MCF 10A (cell line): ENCODE measurements at regions not wholly inside any gene's neighbourhood (a gene's known extent, or its start where the extent isn't known, plus 50 kb on each side); places are given as distances from the start of the nearest gene placed in this dataset.

Source experiments
- BruUV-seq: library from RNA; stranded (reverse); fragments of 400-500 nt; replicated peaks from 2 replicates; lab custom pipeline; 2021; lab: Mats Ljungman, UMichigan
- CTCF ChIA-PET: fragments of 300-600 bp; sonication (Branson Sonifier 250); formaldehyde crosslinking; extraction: SDS; loops from one replicate; lab custom pipeline; 2021; ENCODE audit warnings: antibody characterized with exemption, inconsistent platforms; lab: Yijun Ruan, JAX
- POLR2A ChIA-PET: fragments of 300-600, 350-650 bp; sonication (Branson Sonifier 250); formaldehyde crosslinking; extraction: SDS; loops from one replicate; lab custom pipeline; 2020; ENCODE audit warnings: antibody characterized with exemption, inconsistent platforms; lab: Yijun Ruan, JAX
- DNase-seq: peaks from one replicate; pipeline ENCODE4 v3.0.0-alpha.2; 2018; ENCODE audit not compliant: unreplicated experiment
- H3K27ac Mint-ChIP-seq: one replicate; pipeline ENCODE4 v1.8.0; 2022; ENCODE audit warnings: mild to moderate bottlenecking, low read depth, mixed read lengths; ENCODE audit not compliant: unreplicated experiment
- H3K27me3 Mint-ChIP-seq: one replicate; pipeline ENCODE4 v1.8.0; 2022; ENCODE audit warnings: mixed read lengths; ENCODE audit not compliant: insufficient read depth, unreplicated experiment
- H3K36me3 Mint-ChIP-seq: one replicate; pipeline ENCODE4 v1.8.0; 2022; ENCODE audit warnings: mild to moderate bottlenecking, moderate library complexity, mixed read lengths; ENCODE audit not compliant: insufficient read depth, unreplicated experiment
- H3K4me1 Mint-ChIP-seq: one replicate; pipeline ENCODE4 v1.8.0; 2022; ENCODE audit warnings: mixed read lengths; ENCODE audit not compliant: insufficient read depth, unreplicated experiment
- H3K4me3 Mint-ChIP-seq: one replicate; pipeline ENCODE4 v1.8.0; 2022; ENCODE audit warnings: mild to moderate bottlenecking, moderate library complexity, mixed read lengths; ENCODE audit not compliant: unreplicated experiment
- H3K9me3 Mint-ChIP-seq: one replicate; pipeline ENCODE4 v1.8.0; 2022; ENCODE audit warnings: mixed read lengths; ENCODE audit not compliant: unreplicated experiment
- CTCF ChIP-seq: fragments of 200-600 bp; IDR thresholded peaks from one replicate; pipeline ENCODE4 v1.8.0; 2022; ENCODE audit warnings: antibody characterized with exemption, mild to moderate bottlenecking; ENCODE audit not compliant: unreplicated experiment
- intact Hi-C: fragments of 100-400 bp; cut with micrococcal nuclease; formaldehyde crosslinking; loops from 2 replicates; pipeline ENCODE4 v1.14.1; 2022

- no peak overlapping the region for H3K27ac Mint-ChIP-seq
- intact Hi-C loops, result no loop called here
- ChIA-PET POLR2A (no interaction called here), CTCF (interaction anchor here (1.2 to 1.5 kb wide), 2 partner anchors 10 to 12 kb away, joined by 3 to 5 read pairs; no protein-coding TSS in a partner anchor)
- no TSS peak for BruUV-seq
- DNase-seq, result peak; percentile 60
- H3K4me3 Mint-ChIP-seq, result no peak overlapping the region
- H3K9me3 Mint-ChIP-seq, result peaks cover 44% of the 10 kb centered on the region
- no peaks in the 10 kb centered on the region for H3K36me3 Mint-ChIP-seq
- no peaks in the 10 kb centered on the region for H3K4me1 Mint-ChIP-seq
- TF ChIP-seq CTCF, result no peak
- no peaks in the 10 kb centered on the region for H3K27me3 Mint-ChIP-seq
Observed at GRCh38 chr9:117796681-117797080, 92.5 kb downstream of the TLR4 start.

GRCh38 chr9:117800389-117800788, 96.2 kb downstream of the TLR4 start:
- H3K4me1 Mint-ChIP-seq, result no peaks in the 10 kb centered on the region
- no peak overlapping the region for H3K27ac Mint-ChIP-seq
- no peak for TF ChIP-seq CTCF
- H3K36me3 Mint-ChIP-seq, result no peaks in the 10 kb centered on the region
- H3K27me3 Mint-ChIP-seq, result no peaks in the 10 kb centered on the region
- CTCF ChIA-PET, result no interaction called here
- no TSS peak for BruUV-seq
- POLR2A ChIA-PET, result no interaction called here
- intact Hi-C loops, result no loop called here
- H3K4me3 Mint-ChIP-seq, result no peak overlapping the region
- no peak for DNase-seq
- H3K9me3 Mint-ChIP-seq, result peaks cover 37% of the 10 kb centered on the region

DNA sequence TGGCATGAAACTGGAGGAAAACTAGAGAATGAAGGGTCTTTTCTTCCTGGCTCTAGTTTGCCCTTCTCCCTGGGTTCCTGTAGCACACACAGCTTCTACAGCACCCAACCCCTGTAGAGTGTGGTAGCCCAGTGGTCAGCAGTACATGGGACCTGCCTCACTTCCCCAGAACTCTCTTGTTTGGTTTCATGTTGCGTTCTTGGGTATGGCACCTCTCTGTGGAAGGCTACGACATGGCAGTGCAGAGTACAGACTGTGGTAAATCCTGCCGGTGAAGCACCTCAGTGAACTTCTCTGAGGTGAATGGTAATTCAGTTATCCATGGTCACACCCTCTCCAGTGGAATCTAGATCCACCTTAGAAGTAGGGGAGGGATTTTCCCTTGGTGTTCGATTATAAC, 105.5 kb downstream of the TLR4 start:
- DNase-seq, result no peak
- intact Hi-C loops, result no loop called here
- Mint-ChIP-seq H3K4me1 (no peaks in the 10 kb centered on the region), H3K27ac (no peak overlapping the region), H3K9me3 (peaks cover 19% of the 10 kb centered on the region), H3K36me3 (no peaks in the 10 kb centered on the region), H3K4me3 (no peak overlapping the region), H3K27me3 (no peaks in the 10 kb centered on the region)
- POLR2A ChIA-PET, result no interaction called here
- BruUV-seq, result no TSS peak
- CTCF ChIA-PET, result interaction anchor here (1.0 to 1.1 kb wide), 2 partner anchors 27 to 166 kb away, joined by 3 to 4 read pairs; no protein-coding TSS in a partner anchor
- no peak for TF ChIP-seq CTCF

DNA sequence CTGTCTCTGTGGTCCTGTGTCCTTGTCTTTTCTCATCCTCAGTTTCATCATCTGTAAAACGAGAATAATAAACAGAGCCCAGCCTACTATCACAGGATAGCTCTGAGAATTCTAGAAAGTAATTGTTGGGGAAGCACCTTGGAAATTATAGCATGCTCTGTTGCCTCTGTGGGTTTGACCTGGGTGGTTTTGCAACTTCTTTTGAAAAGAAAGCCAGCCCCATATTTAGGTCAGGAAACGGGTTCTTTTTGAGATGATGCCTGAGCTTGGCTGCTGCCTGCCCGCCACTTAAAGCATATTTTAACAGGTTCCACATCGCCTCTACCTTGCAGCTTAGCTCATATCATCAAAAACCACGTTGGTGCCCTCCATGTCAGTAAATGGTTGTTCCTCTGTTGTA, 111.1 kb downstream of the TLR4 start:
- intact Hi-C loops, result no loop called here
- H3K4me1 Mint-ChIP-seq, result no peaks in the 10 kb centered on the region
- POLR2A ChIA-PET, result no interaction called here
- no peaks in the 10 kb centered on the region for H3K27me3 Mint-ChIP-seq
- no peak for TF ChIP-seq CTCF
- CTCF ChIA-PET, result no interaction called here
- no peak overlapping the region for H3K4me3 Mint-ChIP-seq
- no TSS peak for BruUV-seq
- H3K9me3 Mint-ChIP-seq, result peaks cover 16% of the 10 kb centered on the region
- H3K27ac Mint-ChIP-seq, result no peak overlapping the region
- no peak for DNase-seq
- H3K36me3 Mint-ChIP-seq, result no peaks in the 10 kb centered on the region
